HEK293 (cell line): ENCODE measurements at regions not wholly inside any gene's neighbourhood (a gene's known extent, or its start where the extent isn't known, plus 50 kb on each side); places are given as distances from the start of the nearest gene placed in this dataset.

Experiments
- CTCF ChIA-PET: fragments of 350-600 bp; formaldehyde crosslinking; extraction: SDS; loops from one replicate; lab custom pipeline; 2021; ENCODE audit warnings: antibody characterized with exemption; lab: Yijun Ruan, JAX
- POLR2A ChIA-PET: fragments of 300-600 bp; formaldehyde crosslinking; extraction: SDS; loops from one replicate; lab custom pipeline; 2020; ENCODE audit warnings: antibody characterized with exemption, inconsistent platforms; lab: Yijun Ruan, JAX
- H3K27ac ChIP-seq: fragments of 200-500 bp; sonication (Bioruptor generic); 2 replicates; pipeline ENCODE4 v1.5.1; 2014; ENCODE audit warnings: low read depth, low read length, control low read depth, inconsistent platforms; ENCODE audit errors: extremely low read depth
- H3K36me3 ChIP-seq, 2 experiments: fragments of 200-500 bp in 1 of 2; sonication (Bioruptor generic) in 1 of 2; 1 replicate in 1 of 2; 2 replicates in 1 of 2; pipeline ENCODE4 v1.5.1; 2014 to 2017; ENCODE audit warnings: inconsistent platforms in 2 of 2, low read length in 2 of 2; ENCODE audit not compliant: control insufficient read depth in 2 of 2, insufficient read depth in 1 of 2
- H3K4me1 ChIP-seq: fragments of 200-500 bp; sonication (Bioruptor generic); 2 replicates; pipeline ENCODE4 v1.5.1; 2014; ENCODE audit warnings: mild to moderate bottlenecking, low read length, inconsistent platforms; ENCODE audit not compliant: control insufficient read depth, insufficient read depth
- H3K4me3 ChIP-seq: 2 replicates; pipeline ENCODE4 v1.5.1; 2011; ENCODE audit warnings: low read depth, mild to moderate bottlenecking, control low read depth, low read length, moderate library complexity
- H3K9me3 ChIP-seq: fragments of 200-500 bp; sonication (Bioruptor generic); 2 replicates; pipeline ENCODE4 v1.5.1; 2014; ENCODE audit warnings: low read depth, low read length, inconsistent platforms; ENCODE audit not compliant: control insufficient read depth, insufficient read depth
- FEZF1 ChIP-seq: fragments of 450-650 bp; formaldehyde crosslinking; IDR thresholded peaks from 2 replicates; pipeline ENCODE4 v1.5.1; 2016; ENCODE audit warnings: missing biosample characterization, missing genetic modification characterization
- KLF16 ChIP-seq: fragments of 450-650 bp; formaldehyde crosslinking; IDR thresholded peaks from 2 replicates; pipeline ENCODE4 v1.5.1; 2017; ENCODE audit warnings: missing biosample characterization, missing genetic modification characterization
- KLF8 ChIP-seq: fragments of 450-650 bp; formaldehyde crosslinking; IDR thresholded peaks from 2 replicates; pipeline ENCODE4 v1.5.1; 2016; ENCODE audit warnings: missing biosample characterization, missing genetic modification characterization
- SCRT2 ChIP-seq: fragments of 450-650 bp; formaldehyde crosslinking; IDR thresholded peaks from 2 replicates; pipeline ENCODE4 v1.5.1; 2016; ENCODE audit warnings: missing biosample characterization, missing genetic modification characterization
- SETDB1 ChIP-seq: IDR thresholded peaks from one replicate; pipeline ENCODE4 v1.6.1; 2017; ENCODE audit warnings: mild to moderate bottlenecking, low read length, moderate library complexity, mixed read lengths; ENCODE audit not compliant: insufficient read length
- SP2 ChIP-seq: fragments of 450-650 bp; formaldehyde crosslinking; IDR thresholded peaks from 2 replicates; pipeline ENCODE4 v1.5.1; 2016; ENCODE audit warnings: missing biosample characterization, missing genetic modification characterization
- ZBTB17 ChIP-seq: fragments of 450-650 bp; formaldehyde crosslinking; IDR thresholded peaks from 2 replicates; pipeline ENCODE4 v1.5.1; 2016; ENCODE audit warnings: missing biosample characterization, missing genetic modification characterization
- ZBTB48 ChIP-seq: fragments of 450-650 bp; formaldehyde crosslinking; IDR thresholded peaks from 2 replicates; pipeline ENCODE4 v1.5.1; 2016; ENCODE audit warnings: missing biosample characterization, missing genetic modification characterization
- ZFP41 ChIP-seq: fragments of 450-650 bp; formaldehyde crosslinking; IDR thresholded peaks from 2 replicates; pipeline ENCODE4 v1.5.1; 2016; ENCODE audit warnings: missing biosample characterization, missing genetic modification characterization, borderline replicate concordance
- ZNF221 ChIP-seq: fragments of 450-650 bp; formaldehyde crosslinking; IDR thresholded peaks from 2 replicates; pipeline ENCODE4 v1.5.1; 2017; ENCODE audit warnings: missing biosample characterization, missing genetic modification characterization, borderline replicate concordance
- ZNF239 ChIP-seq: fragments of 450-650 bp; formaldehyde crosslinking; IDR thresholded peaks from 2 replicates; pipeline ENCODE4 v1.5.1; 2016; ENCODE audit warnings: missing biosample characterization, missing genetic modification characterization
- ZNF248 ChIP-seq: fragments of 450-650 bp; formaldehyde crosslinking; IDR thresholded peaks from 2 replicates; pipeline ENCODE4 v1.5.1; 2017; ENCODE audit warnings: missing biosample characterization, missing genetic modification characterization
- ZNF341 ChIP-seq: fragments of 450-650 bp; formaldehyde crosslinking; IDR thresholded peaks from 2 replicates; pipeline ENCODE4; 2016; ENCODE audit warnings: low read depth, missing biosample characterization, missing genetic modification characterization
- ZNF530 ChIP-seq: fragments of 450-650 bp; formaldehyde crosslinking; IDR thresholded peaks from 2 replicates; pipeline ENCODE4 v1.5.1; 2016; ENCODE audit warnings: low read depth, missing biosample characterization, missing genetic modification characterization
- ZNF610 ChIP-seq: fragments of 450-650 bp; formaldehyde crosslinking; IDR thresholded peaks from 2 replicates; pipeline ENCODE4 v1.5.1; 2016; ENCODE audit warnings: missing biosample characterization, missing genetic modification characterization, borderline replicate concordance
- ZNF658 ChIP-seq: fragments of 450-650 bp; formaldehyde crosslinking; IDR thresholded peaks from 2 replicates; pipeline ENCODE4; 2016; ENCODE audit warnings: missing biosample characterization, missing genetic modification characterization
- ZNF670 ChIP-seq: fragments of 450-650 bp; formaldehyde crosslinking; IDR thresholded peaks from 2 replicates; pipeline ENCODE4 v1.5.1; 2016; ENCODE audit warnings: missing biosample characterization, missing genetic modification characterization, low read depth
- ZNF701 ChIP-seq: fragments of 450-650 bp; formaldehyde crosslinking; IDR thresholded peaks from 2 replicates; pipeline ENCODE4 v1.5.1; 2016; ENCODE audit warnings: missing biosample characterization, missing genetic modification characterization
- TF ChIP-seq, protein P1 (sequence below): fragments of 450-650 bp; formaldehyde crosslinking; IDR thresholded peaks from 2 replicates; pipeline ENCODE4 v1.5.0; 2017; ENCODE audit warnings: missing biosample characterization, missing genetic modification characterization, borderline replicate concordance
- TF ChIP-seq, protein P2 (sequence below): fragments of 450-650 bp; formaldehyde crosslinking; IDR thresholded peaks from 2 replicates; pipeline ENCODE4 v1.5.1; 2016; ENCODE audit warnings: missing biosample characterization, missing genetic modification characterization
- TF ChIP-seq, protein P3 (sequence below): fragments of 450-650 bp; formaldehyde crosslinking; conservative IDR thresholded peaks from 2 replicates; pipeline ENCODE4 v1.5.1; 2016; ENCODE audit warnings: low read depth, missing biosample characterization, missing genetic modification characterization
- TF ChIP-seq, protein P4 (sequence below): fragments of 450-650 bp; formaldehyde crosslinking; IDR thresholded peaks from 2 replicates; pipeline ENCODE4 v1.5.1; 2016; ENCODE audit warnings: missing biosample characterization, missing genetic modification characterization
- TF ChIP-seq, protein P5 (sequence below): fragments of 450-650 bp; formaldehyde crosslinking; IDR thresholded peaks from 2 replicates; pipeline ENCODE4 v1.5.1; 2016; ENCODE audit warnings: missing biosample characterization, missing genetic modification characterization

DNA sequence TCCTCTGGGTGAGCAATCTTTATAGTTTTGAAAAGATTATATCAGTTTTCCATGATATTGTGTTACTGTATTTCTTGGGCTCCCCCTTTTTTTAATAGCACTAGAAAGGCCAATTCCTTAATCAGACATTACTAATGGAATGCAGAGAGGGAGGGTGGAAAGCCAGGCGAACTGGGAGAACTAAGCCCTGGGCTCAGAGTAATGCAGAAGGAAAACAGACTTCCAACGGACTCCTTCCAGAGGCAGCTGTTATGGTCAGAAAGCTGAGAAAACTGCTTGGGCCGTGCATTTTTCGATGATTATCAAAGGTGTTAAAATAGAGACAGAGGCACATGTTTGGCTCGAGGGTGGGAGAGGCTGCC is 206.3 kb downstream of the FOXD2 start:
- Histone ChIP-seq H3K27ac (no peak overlapping the region), H3K4me3 (no peak overlapping the region), H3K36me3 (no peaks in the 10 kb centered on the region), H3K9me3 (no peaks in the 10 kb centered on the region), H3K4me1 (no peaks in the 10 kb centered on the region)
- TF ChIP-seq ZFP41 (tag by site-specific recombination) = no peak
- no peak for TF ChIP-seq KLF8 (tag by site-specific recombination)
- TF ChIP-seq ZNF610 (tag by site-specific recombination) = no peak
- TF ChIP-seq, protein P1, sequence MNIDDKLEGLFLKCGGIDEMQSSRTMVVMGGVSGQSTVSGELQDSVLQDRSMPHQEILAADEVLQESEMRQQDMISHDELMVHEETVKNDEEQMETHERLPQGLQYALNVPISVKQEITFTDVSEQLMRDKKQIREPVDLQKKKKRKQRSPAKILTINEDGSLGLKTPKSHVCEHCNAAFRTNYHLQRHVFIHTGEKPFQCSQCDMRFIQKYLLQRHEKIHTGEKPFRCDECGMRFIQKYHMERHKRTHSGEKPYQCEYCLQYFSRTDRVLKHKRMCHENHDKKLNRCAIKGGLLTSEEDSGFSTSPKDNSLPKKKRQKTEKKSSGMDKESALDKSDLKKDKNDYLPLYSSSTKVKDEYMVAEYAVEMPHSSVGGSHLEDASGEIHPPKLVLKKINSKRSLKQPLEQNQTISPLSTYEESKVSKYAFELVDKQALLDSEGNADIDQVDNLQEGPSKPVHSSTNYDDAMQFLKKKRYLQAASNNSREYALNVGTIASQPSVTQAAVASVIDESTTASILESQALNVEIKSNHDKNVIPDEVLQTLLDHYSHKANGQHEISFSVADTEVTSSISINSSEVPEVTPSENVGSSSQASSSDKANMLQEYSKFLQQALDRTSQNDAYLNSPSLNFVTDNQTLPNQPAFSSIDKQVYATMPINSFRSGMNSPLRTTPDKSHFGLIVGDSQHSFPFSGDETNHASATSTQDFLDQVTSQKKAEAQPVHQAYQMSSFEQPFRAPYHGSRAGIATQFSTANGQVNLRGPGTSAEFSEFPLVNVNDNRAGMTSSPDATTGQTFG (tag by site-specific recombination) = no peak
- TF ChIP-seq FEZF1 = no peak
- no peak for TF ChIP-seq SP2 (tag by site-specific recombination)
- TF ChIP-seq, protein P2, sequence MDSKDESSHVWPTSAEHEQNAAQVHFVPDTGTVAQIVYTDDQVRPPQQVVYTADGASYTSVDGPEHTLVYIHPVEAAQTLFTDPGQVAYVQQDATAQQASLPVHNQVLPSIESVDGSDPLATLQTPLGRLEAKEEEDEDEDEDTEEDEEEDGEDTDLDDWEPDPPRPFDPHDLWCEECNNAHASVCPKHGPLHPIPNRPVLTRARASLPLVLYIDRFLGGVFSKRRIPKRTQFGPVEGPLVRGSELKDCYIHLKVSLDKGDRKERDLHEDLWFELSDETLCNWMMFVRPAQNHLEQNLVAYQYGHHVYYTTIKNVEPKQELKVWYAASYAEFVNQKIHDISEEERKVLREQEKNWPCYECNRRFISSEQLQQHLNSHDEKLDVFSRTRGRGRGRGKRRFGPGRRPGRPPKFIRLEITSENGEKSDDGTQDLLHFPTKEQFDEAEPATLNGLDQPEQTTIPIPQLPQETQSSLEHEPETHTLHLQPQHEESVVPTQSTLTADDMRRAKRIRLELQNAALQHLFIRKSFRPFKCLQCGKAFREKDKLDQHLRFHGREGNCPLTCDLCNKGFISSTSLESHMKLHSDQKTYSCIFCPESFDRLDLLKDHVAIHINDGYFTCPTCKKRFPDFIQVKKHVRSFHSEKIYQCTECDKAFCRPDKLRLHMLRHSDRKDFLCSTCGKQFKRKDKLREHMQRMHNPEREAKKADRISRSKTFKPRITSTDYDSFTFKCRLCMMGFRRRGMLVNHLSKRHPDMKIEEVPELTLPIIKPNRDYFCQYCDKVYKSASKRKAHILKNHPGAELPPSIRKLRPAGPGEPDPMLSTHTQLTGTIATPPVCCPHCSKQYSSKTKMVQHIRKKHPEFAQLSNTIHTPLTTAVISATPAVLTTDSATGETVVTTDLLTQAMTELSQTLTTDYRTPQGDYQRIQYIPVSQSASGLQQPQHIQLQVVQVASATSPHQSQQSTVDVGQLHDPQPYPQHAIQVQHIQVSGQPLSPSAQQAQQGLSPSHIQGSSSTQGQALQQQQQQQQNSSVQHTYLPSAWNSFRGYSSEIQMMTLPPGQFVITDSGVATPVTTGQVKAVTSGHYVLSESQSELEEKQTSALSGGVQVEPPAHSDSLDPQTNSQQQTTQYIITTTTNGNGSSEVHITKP = peak; percentile 46; the same call in 1 of the 2 replicates
- TF ChIP-seq ZBTB17 (tag by site-specific recombination) = peak; percentile 77
- no peak for TF ChIP-seq ZNF658
- ChIA-PET POLR2A (no interaction called here), CTCF (interaction anchor here (0.6 to 3.2 kb wide), 3 partner anchors 33 to 207 kb away, joined by 3 to 9 read pairs (median 4); no protein-coding TSS in a partner anchor)

DNA sequence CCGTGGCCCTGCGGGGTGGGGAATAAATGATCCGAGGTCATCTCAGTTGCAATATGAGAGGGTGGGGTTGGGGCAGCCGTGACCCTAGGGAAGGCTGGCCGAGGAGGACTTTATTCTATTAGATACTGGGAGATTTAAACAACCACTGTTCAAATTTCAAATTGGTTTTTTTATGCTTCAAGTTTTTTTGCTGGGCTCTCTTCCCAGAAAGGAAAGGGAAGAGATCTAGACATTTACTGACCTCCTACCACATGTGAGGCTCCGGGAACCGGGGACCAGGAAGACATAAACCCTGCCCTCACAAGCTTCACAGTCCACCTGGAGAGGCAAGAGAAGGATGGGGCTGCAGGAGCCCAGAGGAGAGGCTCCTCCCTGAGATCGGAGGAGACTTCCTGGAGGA is 207.3 kb downstream of the FOXD2 start:
- no peak overlapping the region for H3K4me3 ChIP-seq
- no peaks in the 10 kb centered on the region for H3K9me3 ChIP-seq
- no peaks in the 10 kb centered on the region for H3K4me1 ChIP-seq
- POLR2A ChIA-PET = no interaction called here
- H3K27ac ChIP-seq = no peak overlapping the region
- CTCF ChIA-PET = interaction anchor here (0.5 to 3.2 kb wide), 3 partner anchors 81 to 629 kb away, joined by 3 to 9 read pairs (median 4); no protein-coding TSS in a partner anchor
- no peaks in the 10 kb centered on the region for H3K36me3 ChIP-seq
- TF ChIP-seq SETDB1 = no peak
- TF ChIP-seq ZNF670 (tag by site-specific recombination) = no peak
- TF ChIP-seq ZBTB48 (tag by site-specific recombination) = no peak
- no peak for TF ChIP-seq ZNF341 (tag by site-specific recombination)
- TF ChIP-seq, protein P3, sequence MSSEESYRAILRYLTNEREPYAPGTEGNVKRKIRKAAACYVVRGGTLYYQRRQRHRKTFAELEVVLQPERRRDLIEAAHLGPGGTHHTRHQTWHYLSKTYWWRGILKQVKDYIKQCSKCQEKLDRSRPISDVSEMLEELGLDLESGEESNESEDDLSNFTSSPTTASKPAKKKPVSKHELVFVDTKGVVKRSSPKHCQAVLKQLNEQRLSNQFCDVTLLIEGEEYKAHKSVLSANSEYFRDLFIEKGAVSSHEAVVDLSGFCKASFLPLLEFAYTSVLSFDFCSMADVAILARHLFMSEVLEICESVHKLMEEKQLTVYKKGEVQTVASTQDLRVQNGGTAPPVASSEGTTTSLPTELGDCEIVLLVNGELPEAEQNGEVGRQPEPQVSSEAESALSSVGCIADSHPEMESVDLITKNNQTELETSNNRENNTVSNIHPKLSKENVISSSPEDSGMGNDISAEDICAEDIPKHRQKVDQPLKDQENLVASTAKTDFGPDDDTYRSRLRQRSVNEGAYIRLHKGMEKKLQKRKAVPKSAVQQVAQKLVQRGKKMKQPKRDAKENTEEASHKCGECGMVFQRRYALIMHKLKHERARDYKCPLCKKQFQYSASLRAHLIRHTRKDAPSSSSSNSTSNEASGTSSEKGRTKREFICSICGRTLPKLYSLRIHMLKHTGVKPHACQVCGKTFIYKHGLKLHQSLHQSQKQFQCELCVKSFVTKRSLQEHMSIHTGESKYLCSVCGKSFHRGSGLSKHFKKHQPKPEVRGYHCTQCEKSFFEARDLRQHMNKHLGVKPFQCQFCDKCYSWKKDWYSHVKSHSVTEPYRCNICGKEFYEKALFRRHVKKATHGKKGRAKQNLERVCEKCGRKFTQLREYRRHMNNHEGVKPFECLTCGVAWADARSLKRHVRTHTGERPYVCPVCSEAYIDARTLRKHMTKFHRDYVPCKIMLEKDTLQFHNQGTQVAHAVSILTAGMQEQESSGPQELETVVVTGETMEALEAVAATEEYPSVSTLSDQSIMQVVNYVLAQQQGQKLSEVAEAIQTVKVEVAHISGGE (tag by site-specific recombination) = no peak
- TF ChIP-seq ZNF248 (tag by site-specific recombination) = no peak
- TF ChIP-seq ZFP41 (tag by site-specific recombination) = no peak
- TF ChIP-seq, protein P4, sequence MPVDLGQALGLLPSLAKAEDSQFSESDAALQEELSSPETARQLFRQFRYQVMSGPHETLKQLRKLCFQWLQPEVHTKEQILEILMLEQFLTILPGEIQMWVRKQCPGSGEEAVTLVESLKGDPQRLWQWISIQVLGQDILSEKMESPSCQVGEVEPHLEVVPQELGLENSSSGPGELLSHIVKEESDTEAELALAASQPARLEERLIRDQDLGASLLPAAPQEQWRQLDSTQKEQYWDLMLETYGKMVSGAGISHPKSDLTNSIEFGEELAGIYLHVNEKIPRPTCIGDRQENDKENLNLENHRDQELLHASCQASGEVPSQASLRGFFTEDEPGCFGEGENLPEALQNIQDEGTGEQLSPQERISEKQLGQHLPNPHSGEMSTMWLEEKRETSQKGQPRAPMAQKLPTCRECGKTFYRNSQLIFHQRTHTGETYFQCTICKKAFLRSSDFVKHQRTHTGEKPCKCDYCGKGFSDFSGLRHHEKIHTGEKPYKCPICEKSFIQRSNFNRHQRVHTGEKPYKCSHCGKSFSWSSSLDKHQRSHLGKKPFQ = no peak
- no peak for TF ChIP-seq ZNF701 (tag by site-specific recombination)
- no peak for TF ChIP-seq ZNF221 (tag by site-specific recombination)
- TF ChIP-seq SCRT2 = no peak
- TF ChIP-seq KLF16 = no peak
- TF ChIP-seq, protein P5, sequence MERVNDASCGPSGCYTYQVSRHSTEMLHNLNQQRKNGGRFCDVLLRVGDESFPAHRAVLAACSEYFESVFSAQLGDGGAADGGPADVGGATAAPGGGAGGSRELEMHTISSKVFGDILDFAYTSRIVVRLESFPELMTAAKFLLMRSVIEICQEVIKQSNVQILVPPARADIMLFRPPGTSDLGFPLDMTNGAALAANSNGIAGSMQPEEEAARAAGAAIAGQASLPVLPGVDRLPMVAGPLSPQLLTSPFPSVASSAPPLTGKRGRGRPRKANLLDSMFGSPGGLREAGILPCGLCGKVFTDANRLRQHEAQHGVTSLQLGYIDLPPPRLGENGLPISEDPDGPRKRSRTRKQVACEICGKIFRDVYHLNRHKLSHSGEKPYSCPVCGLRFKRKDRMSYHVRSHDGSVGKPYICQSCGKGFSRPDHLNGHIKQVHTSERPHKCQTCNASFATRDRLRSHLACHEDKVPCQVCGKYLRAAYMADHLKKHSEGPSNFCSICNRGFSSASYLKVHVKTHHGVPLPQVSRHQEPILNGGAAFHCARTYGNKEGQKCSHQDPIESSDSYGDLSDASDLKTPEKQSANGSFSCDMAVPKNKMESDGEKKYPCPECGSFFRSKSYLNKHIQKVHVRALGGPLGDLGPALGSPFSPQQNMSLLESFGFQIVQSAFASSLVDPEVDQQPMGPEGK (tag by site-specific recombination) = no peak
- no peak for TF ChIP-seq ZNF239 (tag by site-specific recombination)
- TF ChIP-seq ZNF530 (tag by site-specific recombination) = no peak
